ENCODE measurements at regions not wholly inside any gene's neighbourhood (a gene's known extent, or its start where the extent isn't known, plus 50 kb on each side); places are given as distances from the start of the nearest gene placed in this dataset.

GRCh38 chr5:44539602-44539919, 150.3 kb upstream of the FGF10 start:
- POLR2A ChIA-PET = no interaction called here
- Histone ChIP-seq H2AFZ (ENCODE audit: low read depth) (no peak overlapping the region), H3K4me1 (ENCODE audit: control insufficient read depth in 1 of 2, insufficient read depth in 2 of 2, low read depth in 1 of 2, low read length in 1 of 2) (no peaks in the 10 kb centered on the region), H3K9me3 (no peaks in the 10 kb centered on the region), H3K9me2 (no peaks in the 10 kb centered on the region), H3K27me3 (ENCODE audit: insufficient read depth) (no peaks in the 10 kb centered on the region), H3K27ac (ENCODE audit: low read depth in 2 of 2, low read length in 1 of 2) (no peak overlapping the region), H3K4me3 (ENCODE audit: low read depth in 2 of 2, low read length in 1 of 2) (no peak overlapping the region), H3K9ac (no peak overlapping the region), H3K79me2 (ENCODE audit: insufficient read depth) (no peaks in the 10 kb centered on the region), H4K20me1 (ENCODE audit: insufficient read depth) (no peaks in the 10 kb centered on the region), H3K36me3 (replicated peaks in 1 of 2; ENCODE audit: control insufficient read depth in 1 of 2, insufficient read depth in 2 of 2, low read length in 1 of 2) (no peaks in the 10 kb centered on the region), H3F3A (replicated peaks; ENCODE audit: insufficient read depth) (no peaks in the 10 kb centered on the region), H3K4me2 (no peak overlapping the region)
- DNase-seq = no peak
- CTCF ChIA-PET = interaction anchor here (1.4 kb wide), 1 partner anchor 234 kb away, joined by 7 read pairs; no protein-coding TSS in a partner anchor
- 11% methylated on average over 3 of the region's 3 CpGs for WGBS (ENCODE audit: low lambda C conversion rate)
- TF ChIP-seq FOXM1 (IDR thresholded peaks at IDR 0.05; ENCODE audit: low read depth) (no peak), TEAD4 (IDR thresholded peaks at IDR 0.05; ENCODE audit: borderline replicate concordance, insufficient read depth) (no peak)

- no peaks in the 10 kb centered on the region for H3K27me3 ChIP-seq (ENCODE audit: insufficient read depth)
- no peak overlapping the region for H3K9ac ChIP-seq
- no peak for DNase-seq
- H4K20me1 ChIP-seq (ENCODE audit: insufficient read depth) = no peaks in the 10 kb centered on the region
- no peak overlapping the region for H2AFZ ChIP-seq (ENCODE audit: low read depth)
- no peaks in the 10 kb centered on the region for H3F3A ChIP-seq (replicated peaks; ENCODE audit: insufficient read depth)
- H3K4me1 ChIP-seq (ENCODE audit: control insufficient read depth in 1 of 2, insufficient read depth in 2 of 2, low read depth in 1 of 2, low read length in 1 of 2) = no peaks in the 10 kb centered on the region
- no peaks in the 10 kb centered on the region for H3K36me3 ChIP-seq (replicated peaks in 1 of 2; ENCODE audit: control insufficient read depth in 1 of 2, insufficient read depth in 2 of 2, low read length in 1 of 2)
- H3K9me3 ChIP-seq = no peaks in the 10 kb centered on the region
- H3K9me2 ChIP-seq = no peaks in the 10 kb centered on the region
- no peak for TF ChIP-seq SIN3A (IDR thresholded peaks at IDR 0.05; ENCODE audit: borderline replicate concordance, low read depth, low read length)
- TF ChIP-seq FOSL2 (IDR thresholded peaks at IDR 0.05; ENCODE audit: borderline replicate concordance, low read depth) = no peak
- no peak for TF ChIP-seq RAD21 (IDR thresholded peaks at IDR 0.05; ENCODE audit: low read length)
- no peak for TF ChIP-seq MAX (IDR thresholded peaks at IDR 0.05; ENCODE audit: low read depth)
- TF ChIP-seq ZBTB33 (IDR thresholded peaks at IDR 0.05; ENCODE audit: borderline replicate concordance, low read depth) = no peak
- TF ChIP-seq PBX3 (IDR thresholded peaks at IDR 0.05) = no peak
- no peak for TF ChIP-seq RCOR1 (IDR thresholded peaks at IDR 0.05; ENCODE audit: low read length)
- TF ChIP-seq TAF1 (IDR thresholded peaks at IDR 0.05; ENCODE audit: borderline replicate concordance, low read depth, low read length) = no peak
- TF ChIP-seq TCF12 (IDR thresholded peaks at IDR 0.05) = no peak
- no peak for TF ChIP-seq SMC3 (IDR thresholded peaks at IDR 0.05; ENCODE audit: low read depth, low read length)
- TF ChIP-seq CHD2 (IDR thresholded peaks at IDR 0.05; ENCODE audit: low read length, partially characterized antibody) = no peak
- H3K27ac ChIP-seq (ENCODE audit: low read depth in 2 of 2, low read length in 1 of 2) = no peak overlapping the region
- CTCF ChIA-PET = interaction anchor here (1.2 to 1.4 kb wide), 2 partner anchors 235 kb away, joined by 3 to 7 read pairs; no protein-coding TSS in a partner anchor
- no peaks in the 10 kb centered on the region for H3K79me2 ChIP-seq (ENCODE audit: insufficient read depth)
- H3K4me2 ChIP-seq = no peak overlapping the region
- POLR2A ChIA-PET = no interaction called here
- no peak overlapping the region for H3K4me3 ChIP-seq (ENCODE audit: low read depth in 2 of 2, low read length in 1 of 2)
- 12% methylated on average over 9 of the region's 9 CpGs for WGBS (ENCODE audit: low lambda C conversion rate)
These were observed 149.8 kb upstream of the FGF10 start for GRCh38 chr5:44538797-44539601.
